ENCODE measurements at regions not wholly inside any gene's neighbourhood (a gene's known extent, or its start where the extent isn't known, plus 50 kb on each side); places are given as distances from the start of the nearest gene placed in this dataset.

- peaks cover 3% of the 10 kb centered on the region; the same call in 1 of the 2 replicates for H3K4me1 ChIP-seq (ENCODE audit: insufficient read depth)
- no peak overlapping the region for H3K4me3 Mint-ChIP-seq
- H3K36me3 ChIP-seq (ENCODE audit: insufficient read depth) = no peaks in the 10 kb centered on the region
- H3K36me3 Mint-ChIP-seq (ENCODE audit: low read depth) = peaks cover 7% of the 10 kb centered on the region; the same call in 1 of the 3 replicates
- H3K27ac ChIP-seq (ENCODE audit: low read depth) = no peak overlapping the region
- H3F3A ChIP-seq (replicated peaks; ENCODE audit: low read depth) = no peaks in the 10 kb centered on the region
- no peak overlapping the region for H2AFZ ChIP-seq
- DNase-seq (ENCODE audit: low spot score) (no peak), ATAC-seq (no peak)
- H3K4me1 Mint-ChIP-seq = peaks cover 4% of the 10 kb centered on the region; the same call in 2 of the 3 replicates
- H3K9me3 Mint-ChIP-seq = peaks cover 54% of the 10 kb centered on the region
- H3K9me2 ChIP-seq (ENCODE audit: insufficient read depth) = peaks cover 13% of the 10 kb centered on the region; the same call in 1 of the 2 replicates
- H3K27me3 Mint-ChIP-seq (ENCODE audit: insufficient read depth, low read depth, poor library complexity) = no peaks in the 10 kb centered on the region
- no peaks in the 10 kb centered on the region for H3K79me2 ChIP-seq (replicated peaks; ENCODE audit: insufficient read depth)
- TF ChIP-seq EZH2 (IDR thresholded peaks at IDR 0.05; ENCODE audit: low read depth, unreplicated experiment) = no peak
- TF ChIP-seq ZNF462 (CRISPR knock-in tag; IDR thresholded peaks at IDR 0.05) = no peak
- no peak for TF ChIP-seq POLR2AphosphoS5 (IDR thresholded peaks at IDR 0.05; ENCODE audit: low read depth)
- TF ChIP-seq JUNB (IDR thresholded peaks at IDR 0.05; ENCODE audit: unreplicated experiment) = no peak
- no peak for TF ChIP-seq ZNF114 (CRISPR knock-in tag; IDR thresholded peaks at IDR 0.05)
- no peak for TF ChIP-seq STAT1 (IDR thresholded peaks at IDR 0.05; ENCODE audit: unreplicated experiment)
- TF ChIP-seq ZNF331 (CRISPR knock-in tag; IDR thresholded peaks at IDR 0.05; ENCODE audit: low read depth) = no peak
- no peak for TF ChIP-seq REST (IDR thresholded peaks at IDR 0.05; ENCODE audit: unreplicated experiment)
- TF ChIP-seq EZH2phosphoT487 (IDR thresholded peaks at IDR 0.05; ENCODE audit: unreplicated experiment) = no peak
- TF ChIP-seq NANOG (IDR thresholded peaks at IDR 0.05; ENCODE audit: borderline replicate concordance) = no peak
- TF ChIP-seq, protein P1, sequence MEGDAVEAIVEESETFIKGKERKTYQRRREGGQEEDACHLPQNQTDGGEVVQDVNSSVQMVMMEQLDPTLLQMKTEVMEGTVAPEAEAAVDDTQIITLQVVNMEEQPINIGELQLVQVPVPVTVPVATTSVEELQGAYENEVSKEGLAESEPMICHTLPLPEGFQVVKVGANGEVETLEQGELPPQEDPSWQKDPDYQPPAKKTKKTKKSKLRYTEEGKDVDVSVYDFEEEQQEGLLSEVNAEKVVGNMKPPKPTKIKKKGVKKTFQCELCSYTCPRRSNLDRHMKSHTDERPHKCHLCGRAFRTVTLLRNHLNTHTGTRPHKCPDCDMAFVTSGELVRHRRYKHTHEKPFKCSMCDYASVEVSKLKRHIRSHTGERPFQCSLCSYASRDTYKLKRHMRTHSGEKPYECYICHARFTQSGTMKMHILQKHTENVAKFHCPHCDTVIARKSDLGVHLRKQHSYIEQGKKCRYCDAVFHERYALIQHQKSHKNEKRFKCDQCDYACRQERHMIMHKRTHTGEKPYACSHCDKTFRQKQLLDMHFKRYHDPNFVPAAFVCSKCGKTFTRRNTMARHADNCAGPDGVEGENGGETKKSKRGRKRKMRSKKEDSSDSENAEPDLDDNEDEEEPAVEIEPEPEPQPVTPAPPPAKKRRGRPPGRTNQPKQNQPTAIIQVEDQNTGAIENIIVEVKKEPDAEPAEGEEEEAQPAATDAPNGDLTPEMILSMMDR (conservative IDR thresholded peaks at IDR 0.05; ENCODE audit: low read depth in 2 of 2) = no peak
- TF ChIP-seq CREB1 (CRISPR knock-in tag; IDR thresholded peaks at IDR 0.05; ENCODE audit: low read depth) = no peak
- TF ChIP-seq ETS1 (IDR thresholded peaks at IDR 0.05) = no peak
- no peak overlapping the region for H3K27ac Mint-ChIP-seq
- H3K4me3 ChIP-seq = no peak overlapping the region
- H3K4me2 ChIP-seq = no peak overlapping the region
- H3K27me3 ChIP-seq (ENCODE audit: insufficient read depth) = no peaks in the 10 kb centered on the region
- H4K20me1 ChIP-seq (replicated peaks; ENCODE audit: insufficient read depth) = no peaks in the 10 kb centered on the region
Measured at GRCh38 chr6:63140114-63140513, 71.2 kb upstream of the FKBP1C start.
